ENCODE measurements at regions not wholly inside any gene's neighbourhood (a gene's known extent, or its start where the extent isn't known, plus 50 kb on each side); places are given as distances from the start of the nearest gene placed in this dataset.

DNA sequence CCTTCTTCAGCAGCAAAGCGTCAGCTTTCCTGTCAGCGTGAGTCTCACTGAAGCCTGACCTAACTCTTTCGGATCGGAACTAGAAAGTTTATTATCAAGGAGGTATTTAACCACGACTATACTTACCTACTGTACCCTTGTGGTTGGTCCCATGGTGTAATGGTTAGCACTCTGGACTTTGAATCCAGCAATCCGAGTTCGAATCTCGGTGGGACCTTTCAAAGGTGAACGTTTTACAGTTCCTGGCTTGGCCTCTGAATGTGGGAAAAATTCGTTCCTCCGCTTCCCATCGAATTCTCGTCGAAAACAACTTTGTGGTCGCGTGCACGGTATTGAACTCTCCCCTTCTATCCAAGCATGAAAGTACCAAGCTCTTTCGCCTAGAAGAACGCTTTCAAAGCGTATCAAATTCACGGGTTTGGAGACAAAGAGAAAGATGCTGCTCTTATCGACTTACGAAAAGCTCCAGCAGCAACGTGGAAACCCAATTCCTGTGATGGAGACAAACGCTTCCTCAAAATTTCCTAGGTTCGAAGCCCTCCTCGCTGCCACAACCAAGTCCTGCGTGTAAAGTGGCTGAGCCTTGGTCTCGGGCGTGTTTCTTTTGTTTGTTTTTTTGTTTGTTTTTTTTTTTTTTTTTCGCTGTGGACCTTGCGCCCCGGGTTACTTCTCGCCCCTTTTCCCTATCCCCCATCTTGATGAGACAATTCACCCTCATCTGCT lies 63.7 kb downstream of the GPX5 start:
- TF ChIP-seq, protein P1, sequence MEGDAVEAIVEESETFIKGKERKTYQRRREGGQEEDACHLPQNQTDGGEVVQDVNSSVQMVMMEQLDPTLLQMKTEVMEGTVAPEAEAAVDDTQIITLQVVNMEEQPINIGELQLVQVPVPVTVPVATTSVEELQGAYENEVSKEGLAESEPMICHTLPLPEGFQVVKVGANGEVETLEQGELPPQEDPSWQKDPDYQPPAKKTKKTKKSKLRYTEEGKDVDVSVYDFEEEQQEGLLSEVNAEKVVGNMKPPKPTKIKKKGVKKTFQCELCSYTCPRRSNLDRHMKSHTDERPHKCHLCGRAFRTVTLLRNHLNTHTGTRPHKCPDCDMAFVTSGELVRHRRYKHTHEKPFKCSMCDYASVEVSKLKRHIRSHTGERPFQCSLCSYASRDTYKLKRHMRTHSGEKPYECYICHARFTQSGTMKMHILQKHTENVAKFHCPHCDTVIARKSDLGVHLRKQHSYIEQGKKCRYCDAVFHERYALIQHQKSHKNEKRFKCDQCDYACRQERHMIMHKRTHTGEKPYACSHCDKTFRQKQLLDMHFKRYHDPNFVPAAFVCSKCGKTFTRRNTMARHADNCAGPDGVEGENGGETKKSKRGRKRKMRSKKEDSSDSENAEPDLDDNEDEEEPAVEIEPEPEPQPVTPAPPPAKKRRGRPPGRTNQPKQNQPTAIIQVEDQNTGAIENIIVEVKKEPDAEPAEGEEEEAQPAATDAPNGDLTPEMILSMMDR (IDR thresholded peaks at IDR 0.05; ENCODE audit: poor library complexity), result no peak
- TF ChIP-seq EZH2 (IDR thresholded peaks at IDR 0.05; ENCODE audit: borderline replicate concordance) (no peak), EZH2phosphoT487 (IDR thresholded peaks at IDR 0.05; ENCODE audit: low read depth, severe bottlenecking, unreplicated experiment) (no peak)

Data from hepatocyte (in vitro differentiated cells).